SK-N-SH treated with all-trans-retinoic acid at 6 μM for 48 hours (cell line): ENCODE measurements at regions not wholly inside any gene's neighbourhood (a gene's known extent, or its start where the extent isn't known, plus 50 kb on each side); places are given as distances from the start of the nearest gene placed in this dataset.

Source experiments
- ATAC-seq: fragments of 200-7000 bp; cut with Tn5 transposase; 3 replicates; pipeline ENCODE4 v1.9.1; 2020; ENCODE audit warnings: mild to moderate bottlenecking, moderate library complexity
- CREB5 ChIP-seq: fragments of 250-450 bp; sonication (Bioruptor Pico); IDR thresholded peaks from 2 replicates; pipeline ENCODE4 v1.5.1; 2020; ENCODE audit warnings: low read depth, mild to moderate bottlenecking, moderate library complexity
- CSDC2 ChIP-seq: fragments of 250-450 bp; sonication (Bioruptor Pico); IDR thresholded peaks from 2 replicates; pipeline ENCODE4 v1.5.0; 2020; ENCODE audit warnings: mild to moderate bottlenecking, moderate library complexity
- CSRNP3 ChIP-seq: fragments of 250-450 bp; sonication (Bioruptor Pico); IDR thresholded peaks from 2 replicates; pipeline ENCODE4 v1.5.1; 2021; ENCODE audit warnings: mild to moderate bottlenecking, moderate library complexity
- ESRRG ChIP-seq: fragments of 250-450 bp; sonication (Bioruptor Pico); IDR thresholded peaks from 2 replicates; pipeline ENCODE4 v1.6.1; 2021; ENCODE audit warnings: mild to moderate bottlenecking
- GLIS3 ChIP-seq: fragments of 250-450 bp; sonication (Bioruptor Pico); IDR thresholded peaks from 2 replicates; pipeline ENCODE4 v1.5.0; 2020; ENCODE audit warnings: mild to moderate bottlenecking, moderate library complexity
- ISL1 ChIP-seq: fragments of 250-450 bp; sonication (Bioruptor Pico); IDR thresholded peaks from 2 replicates; pipeline ENCODE4 v2.1.2; 2022; ENCODE audit warnings: mild to moderate bottlenecking, moderate library complexity
- OSR1 ChIP-seq: fragments of 250-450 bp; sonication (Bioruptor Pico); IDR thresholded peaks from 2 replicates; pipeline ENCODE4 v1.8.0; 2022; ENCODE audit warnings: moderate library complexity, mild to moderate bottlenecking, inconsistent platforms
- PATZ1 ChIP-seq: fragments of 250-450 bp; sonication (Bioruptor Pico); IDR thresholded peaks from 2 replicates; pipeline ENCODE4 v1.8.0; 2020; ENCODE audit warnings: mild to moderate bottlenecking, moderate library complexity, borderline replicate concordance
- POU6F1 ChIP-seq: fragments of 250-450 bp; sonication (Bioruptor Pico); IDR thresholded peaks from 2 replicates; pipeline ENCODE4 v1.8.0; 2021; ENCODE audit warnings: low read depth, mild to moderate bottlenecking, moderate library complexity, borderline replicate concordance
- PPARA ChIP-seq: fragments of 250-450 bp; sonication (Bioruptor Pico); IDR thresholded peaks from 2 replicates; pipeline ENCODE4 v1.5.0; 2020; ENCODE audit warnings: mild to moderate bottlenecking, borderline replicate concordance
- RARB ChIP-seq: fragments of 250-450 bp; sonication (Bioruptor Pico); IDR thresholded peaks from 2 replicates; pipeline ENCODE4 v1.8.0; 2021; ENCODE audit warnings: mild to moderate bottlenecking, moderate library complexity
- SNAI2 ChIP-seq: fragments of 250-450 bp; sonication (Bioruptor Pico); IDR thresholded peaks from 2 replicates; pipeline ENCODE4 v1.5.0; 2020; ENCODE audit warnings: mild to moderate bottlenecking, moderate library complexity
- TCF4 ChIP-seq: fragments of 250-450 bp; sonication (Bioruptor Pico); IDR thresholded peaks from 2 replicates; pipeline ENCODE4 v1.8.0; 2021; ENCODE audit warnings: mild to moderate bottlenecking, moderate library complexity, borderline replicate concordance
- TOX ChIP-seq: fragments of 250-450 bp; sonication (Bioruptor Pico); IDR thresholded peaks from 2 replicates; pipeline ENCODE4 v1.8.0; 2021; ENCODE audit warnings: mild to moderate bottlenecking, moderate library complexity, borderline replicate concordance
- ZC3H10 ChIP-seq: fragments of 250-450 bp; sonication (Bioruptor Pico); IDR thresholded peaks from 2 replicates; pipeline ENCODE4 v1.5.1; 2021; ENCODE audit warnings: mild to moderate bottlenecking, moderate library complexity
- ZFP3 ChIP-seq: fragments of 250-450 bp; sonication (Bioruptor Pico); IDR thresholded peaks from 2 replicates; pipeline ENCODE4 v1.5.0; 2020; ENCODE audit warnings: mild to moderate bottlenecking, moderate library complexity
- ZFP30 ChIP-seq: fragments of 450-650 bp; formaldehyde crosslinking; IDR thresholded peaks from 2 replicates; pipeline ENCODE4 v1.5.0; 2022; ENCODE audit warnings: mild to moderate bottlenecking, moderate library complexity
- ZNF565 ChIP-seq: fragments of 450-650 bp; formaldehyde crosslinking; conservative IDR thresholded peaks from 2 replicates; pipeline ENCODE4 v1.5.0; 2020; ENCODE audit warnings: low read depth, mild to moderate bottlenecking, moderate library complexity
- ZNF70 ChIP-seq: fragments of 450-650 bp; formaldehyde crosslinking; IDR thresholded peaks from 2 replicates; pipeline ENCODE4 v1.5.0; 2020; ENCODE audit warnings: mild to moderate bottlenecking, moderate library complexity
- ZNF8 ChIP-seq: fragments of 450-650 bp; formaldehyde crosslinking; IDR thresholded peaks from 2 replicates; pipeline ENCODE4 v1.5.0; 2020; ENCODE audit warnings: mild to moderate bottlenecking, moderate library complexity

GRCh38 chr14:62064751-62065323 lies 302.6 kb downstream of the SNAPC1 start:
- TF ChIP-seq ISL1 (no peak), ZFP30 (no peak)
- no peak for ATAC-seq

- TF ChIP-seq RARB (CRISPR knock-in tag) (no peak), CSRNP3 (CRISPR knock-in tag) (no peak), SNAI2 (CRISPR knock-in tag) (no peak), ESRRG (no peak), TOX (no peak), ZC3H10 (CRISPR knock-in tag) (no peak)
- no peak for ATAC-seq
Observed at GRCh38 chr14:62066304-62066703, 304.1 kb downstream of the SNAPC1 start.

GRCh38 chr14:62071039-62071438 lies 308.8 kb downstream of the SNAPC1 start:
- no peak for ATAC-seq
- TF ChIP-seq ISL1 (no peak), CSDC2 (CRISPR knock-in tag) (no peak), TCF4 (CRISPR knock-in tag) (no peak), PATZ1 (CRISPR knock-in tag) (no peak), ZFP30 (no peak), OSR1 (CRISPR knock-in tag) (no peak), ZFP3 (CRISPR knock-in tag) (no peak), PPARA (no peak), POU6F1 (CRISPR knock-in tag) (no peak), TOX (no peak), CREB5 (no peak), ZNF70 (CRISPR knock-in tag) (no peak), ZNF8 (no peak), GLIS3 (no peak), ZNF565 (CRISPR knock-in tag) (no peak), ESRRG (no peak), SNAI2 (CRISPR knock-in tag) (no peak)

- no peak for TF ChIP-seq RARB (CRISPR knock-in tag)
- no peak for TF ChIP-seq CREB5
- no peak for TF ChIP-seq PATZ1 (CRISPR knock-in tag)
- TF ChIP-seq TCF4 (CRISPR knock-in tag) = no peak
- TF ChIP-seq ZNF70 (CRISPR knock-in tag) = no peak
- TF ChIP-seq PPARA = no peak
- TF ChIP-seq CSDC2 (CRISPR knock-in tag) = no peak
- no peak for TF ChIP-seq ZC3H10 (CRISPR knock-in tag)
- no peak for TF ChIP-seq OSR1 (CRISPR knock-in tag)
- no peak for TF ChIP-seq GLIS3
- no peak for ATAC-seq
Observed at GRCh38 chr14:62076368-62076767, 314.1 kb downstream of the SNAPC1 start.
